GM12878 (cell line): ENCODE measurements at regions not wholly inside any gene's neighbourhood (a gene's known extent, or its start where the extent isn't known, plus 50 kb on each side); places are given as distances from the start of the nearest gene placed in this dataset.

ENCODE experiments used
- ATAC-seq: fragments of 200-7000 bp; cut with Tn5 transposase; 3 replicates; pipeline ENCODE4 v1.9.1; 2020; ENCODE audit warnings: mild to moderate bottlenecking, moderate library complexity
- BruUV-seq: library from RNA; stranded (reverse); fragments of 400-500 nt; replicated peaks from 2 replicates; lab custom pipeline; 2021; lab: Mats Ljungman, UMichigan
- CTCF ChIA-PET: fragments of 300-600 bp; sonication (Branson Sonifier 250); formaldehyde crosslinking; extraction: SDS; loops from one replicate; lab custom pipeline; 2021; ENCODE audit warnings: inconsistent platforms; lab: Yijun Ruan, JAX
- POLR2A ChIA-PET: fragments of 350-600 bp; formaldehyde crosslinking; extraction: SDS; loops from one replicate; lab custom pipeline; 2021; ENCODE audit warnings: inconsistent platforms; lab: Charles Lee
- RAD21 ChIA-PET: fragments of 300-600 bp; sonication (Branson Sonifier 250); formaldehyde crosslinking; loops from one replicate; lab custom pipeline; 2023; ENCODE audit warnings: antibody characterized with exemption; ENCODE audit not compliant: unreplicated experiment; lab: Charles Lee
- SMC1A ChIA-PET: fragments of 300-600 bp; sonication (Branson Sonifier 250); formaldehyde crosslinking; loops from one replicate; lab custom pipeline; 2023; ENCODE audit not compliant: unreplicated experiment, uncharacterized antibody; lab: Charles Lee
- DNase-seq: peaks from one replicate; pipeline ENCODE4 v3.0.0-alpha.2; 2011; ENCODE audit warnings: low read depth, low spot score
- FAIRE-seq: peaks from 3 replicates; lab custom pipeline; 2011; peaks lifted over from hg19 to GRCh38; lab: Jason Lieb, UNC
- H2AFZ ChIP-seq: 2 replicates; pipeline ENCODE4 v1.6.0; 2011; ENCODE audit warnings: low read depth, low read length, control low read depth; ENCODE audit not compliant: control insufficient read depth
- H3K27ac ChIP-seq: 2 replicates; pipeline ENCODE4 v1.5.1; 2011; ENCODE audit warnings: control low read depth; ENCODE audit not compliant: control insufficient read depth, insufficient read depth
- H3K27me3 ChIP-seq, 2 experiments: replicated peaks in 1 of 2; 2 replicates each; pipeline versions ENCODE4 v1.6.0 to v1.6.1; 2011; ENCODE audit warnings: low read length in 1 of 2; ENCODE audit not compliant: control insufficient read depth in 2 of 2, insufficient read depth in 2 of 2
- H3K36me3 ChIP-seq, 2 experiments: 2 replicates each; pipeline ENCODE4 v1.5.1; 2011; ENCODE audit warnings: low read length in 1 of 2; ENCODE audit not compliant: control insufficient read depth in 2 of 2, insufficient read depth in 2 of 2
- H3K4me1 ChIP-seq: 2 replicates; pipeline ENCODE4 v1.6.1; 2011; ENCODE audit warnings: mild to moderate bottlenecking, low read length, moderate library complexity, mixed read lengths; ENCODE audit not compliant: control insufficient read depth, insufficient read depth
- H3K4me2 ChIP-seq: 2 replicates; pipeline ENCODE4 v1.6.0; 2011; ENCODE audit warnings: control low read depth; ENCODE audit not compliant: control insufficient read depth, insufficient read depth
- H3K4me3 ChIP-seq: fragments of 200-600 bp; sonication (generic); 2 replicates; pipeline ENCODE4 v1.5.1; 2016
- H3K79me2 ChIP-seq: 2 replicates; pipeline ENCODE4 v1.6.0; 2011; ENCODE audit warnings: low read length; ENCODE audit not compliant: control insufficient read depth, insufficient read depth
- H3K9ac ChIP-seq: 2 replicates; pipeline ENCODE4 v1.8.0; 2011; ENCODE audit warnings: low read length, control low read depth, mixed read lengths; ENCODE audit not compliant: control insufficient read depth, insufficient read depth
- H3K9me3 ChIP-seq: replicated peaks from 3 replicates; pipeline ENCODE4 v1.5.1; 2011; ENCODE audit warnings: mild to moderate bottlenecking, low read length; ENCODE audit not compliant: control insufficient read depth, insufficient read depth
- H4K20me1 ChIP-seq: 2 replicates; pipeline ENCODE4 v1.6.0; 2011; ENCODE audit not compliant: control insufficient read depth, insufficient read depth
- BHLHE40 ChIP-seq, 2 experiments: fragments of 450-650 bp in 1 of 2; IDR thresholded peaks; 2 replicates each; pipeline ENCODE4 v1.6.1; 2011 to 2017; ENCODE audit warnings: low read depth in 2 of 2, borderline replicate concordance in 1 of 2, improper control_type of control experiment in 1 of 2, low read length in 1 of 2, mild to moderate bottlenecking in 1 of 2
- DPF2 ChIP-seq: fragments of 450-650 bp; IDR thresholded peaks from 2 replicates; pipeline ENCODE4 v1.6.1; 2017; ENCODE audit warnings: mild to moderate bottlenecking
- JUNB ChIP-seq: IDR thresholded peaks from 2 replicates; pipeline ENCODE4 v1.6.1; 2016; ENCODE audit warnings: antibody characterized with exemption, mild to moderate bottlenecking
- KDM1A ChIP-seq: fragments of 200-600 bp; sonication (generic); IDR thresholded peaks from 2 replicates; pipeline ENCODE4 v1.6.1; 2016; ENCODE audit warnings: borderline replicate concordance
- KLF5 ChIP-seq: fragments of 450-650 bp; IDR thresholded peaks from 2 replicates; pipeline ENCODE4 v1.6.1; 2014; ENCODE audit warnings: mild to moderate bottlenecking; ENCODE audit not compliant: partially characterized antibody
- MEF2B ChIP-seq: fragments of 450-650 bp; IDR thresholded peaks from 2 replicates; pipeline ENCODE4 v1.6.1; 2018; ENCODE audit warnings: mild to moderate bottlenecking, moderate library complexity; ENCODE audit not compliant: partially characterized antibody, poor library complexity, severe bottlenecking
- RUNX3 ChIP-seq: IDR thresholded peaks from 2 replicates; pipeline ENCODE4 v1.6.1; 2012; ENCODE audit warnings: low read length, inconsistent platforms
- SMAD5 ChIP-seq: IDR thresholded peaks from 2 replicates; pipeline ENCODE4 v1.6.1; 2016; ENCODE audit warnings: antibody characterized with exemption, low read depth
- YY1 ChIP-seq: IDR thresholded peaks from 2 replicates; pipeline ENCODE4 v1.6.1; 2011; ENCODE audit warnings: low read depth, mild to moderate bottlenecking, low read length
- WGBS: methylation state at CpG from one replicate; pipeline ENCODE4 v1.1.6; 2016; ENCODE audit warnings: low lambda C conversion rate; ENCODE audit not compliant: insufficient replicate concordance, insufficient coverage; ENCODE audit errors: missing lambda C conversion rate; 5-methylcytosine and 5-hydroxymethylcytosine counted together
- in situ Hi-C: fragments of 300-500 bp; cut with MboI; formaldehyde crosslinking; loops from 9 replicates; pipeline ENCODE4 v1.14.3; 2018; ENCODE audit warnings: mixed read lengths
- intact Hi-C: fragments of 100-400 bp; cut with micrococcal nuclease; formaldehyde crosslinking; loops from one replicate; pipeline ENCODE4 v1.14.2; 2022; ENCODE audit not compliant: unreplicated experiment
- TF ChIP-seq, protein P1 (sequence below): fragments of 450-650 bp; conservative IDR thresholded peaks from 2 replicates; pipeline ENCODE4 v1.6.1; 2017; ENCODE audit warnings: mild to moderate bottlenecking, moderate library complexity
- TF ChIP-seq, protein P2 (sequence below): IDR thresholded peaks from 2 replicates; pipeline ENCODE4 v1.6.1; 2012; ENCODE audit warnings: low read depth, low read length, improper control_type of control experiment

DNA sequence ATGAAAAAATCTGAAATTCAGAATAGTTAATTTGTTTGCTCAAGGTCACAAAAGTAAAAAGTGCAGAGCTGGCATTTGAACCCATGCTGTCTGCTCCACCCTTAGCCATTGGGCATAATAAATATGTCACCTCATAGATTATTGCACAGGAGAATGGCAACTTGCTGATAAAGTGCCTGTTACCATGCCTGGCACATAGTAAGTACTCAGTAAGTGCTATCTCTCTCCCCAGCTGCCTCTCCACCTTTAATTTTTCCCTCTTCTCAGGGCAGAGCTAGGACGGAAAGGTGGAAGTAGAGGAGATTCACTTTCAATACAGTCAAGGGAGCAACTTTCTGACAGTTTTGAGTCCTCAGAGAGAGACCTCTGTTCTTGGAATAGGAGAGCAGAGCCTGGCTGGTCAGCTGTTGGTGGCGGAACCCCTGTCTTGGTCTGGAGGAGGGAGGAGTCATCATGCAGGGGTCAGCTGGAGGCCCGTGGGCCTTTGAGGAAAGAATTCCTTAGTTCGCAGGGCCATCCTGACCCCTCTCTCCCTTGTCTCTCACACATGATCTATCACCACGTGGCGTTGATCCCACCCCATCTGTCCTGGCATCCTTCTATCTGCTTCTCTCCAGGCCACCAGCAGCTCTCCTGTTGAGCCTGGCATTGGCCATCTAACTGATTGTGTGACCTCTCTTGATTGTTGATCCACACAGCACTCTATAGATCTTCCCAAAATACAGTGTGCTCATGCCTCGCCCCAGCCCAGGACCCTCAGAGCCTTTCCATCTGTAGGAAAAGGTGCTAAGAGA lies 149.3 kb downstream of the RPLP1 start:
- 19% methylated on average over 7 of the region's 7 CpGs for WGBS
- Histone ChIP-seq H3K9ac (no peak overlapping the region), H3K4me1 (no peaks in the 10 kb centered on the region), H4K20me1 (no peaks in the 10 kb centered on the region), H3K79me2 (no peaks in the 10 kb centered on the region), H3K4me3 (no peak overlapping the region), H3K36me3 (no peaks in the 10 kb centered on the region), H3K9me3 (no peaks in the 10 kb centered on the region), H3K4me2 (no peak overlapping the region), H2AFZ (no peak overlapping the region), H3K27ac (no peak overlapping the region), H3K27me3 (peaks cover 4 to 5% of the 10 kb centered on the region in 2 experiments; a peak in 2 of 4 replicates)
- ChIA-PET RAD21 (interaction anchor here (1.8 kb wide), 1 partner anchor 26 kb away, joined by 4 read pairs; no protein-coding TSS in a partner anchor), SMC1A (interaction anchor here (1.8 kb wide), 1 partner anchor 262 kb away, joined by 3 read pairs; no protein-coding TSS in a partner anchor), POLR2A (no interaction called here), CTCF (no interaction called here)
- ATAC-seq = no peak
- TF ChIP-seq DPF2 (no peak), RUNX3 (no peak), KLF5 (no peak), JUNB (no peak), BHLHE40 (IDR thresholded peaks at IDR 0.05; ENCODE audit: borderline replicate concordance in 1 of 2, low read depth in 2 of 2, low read length in 1 of 2) (no peak), YY1 (no peak), KDM1A (no peak), MEF2B (no peak), SMAD5 (no peak)
- TF ChIP-seq, protein P1, sequence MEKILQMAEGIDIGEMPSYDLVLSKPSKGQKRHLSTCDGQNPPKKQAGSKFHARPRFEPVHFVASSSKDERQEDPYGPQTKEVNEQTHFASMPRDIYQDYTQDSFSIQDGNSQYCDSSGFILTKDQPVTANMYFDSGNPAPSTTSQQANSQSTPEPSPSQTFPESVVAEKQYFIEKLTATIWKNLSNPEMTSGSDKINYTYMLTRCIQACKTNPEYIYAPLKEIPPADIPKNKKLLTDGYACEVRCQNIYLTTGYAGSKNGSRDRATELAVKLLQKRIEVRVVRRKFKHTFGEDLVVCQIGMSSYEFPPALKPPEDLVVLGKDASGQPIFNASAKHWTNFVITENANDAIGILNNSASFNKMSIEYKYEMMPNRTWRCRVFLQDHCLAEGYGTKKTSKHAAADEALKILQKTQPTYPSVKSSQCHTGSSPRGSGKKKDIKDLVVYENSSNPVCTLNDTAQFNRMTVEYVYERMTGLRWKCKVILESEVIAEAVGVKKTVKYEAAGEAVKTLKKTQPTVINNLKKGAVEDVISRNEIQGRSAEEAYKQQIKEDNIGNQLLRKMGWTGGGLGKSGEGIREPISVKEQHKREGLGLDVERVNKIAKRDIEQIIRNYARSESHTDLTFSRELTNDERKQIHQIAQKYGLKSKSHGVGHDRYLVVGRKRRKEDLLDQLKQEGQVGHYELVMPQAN = no peak
- TF ChIP-seq, protein P2, sequence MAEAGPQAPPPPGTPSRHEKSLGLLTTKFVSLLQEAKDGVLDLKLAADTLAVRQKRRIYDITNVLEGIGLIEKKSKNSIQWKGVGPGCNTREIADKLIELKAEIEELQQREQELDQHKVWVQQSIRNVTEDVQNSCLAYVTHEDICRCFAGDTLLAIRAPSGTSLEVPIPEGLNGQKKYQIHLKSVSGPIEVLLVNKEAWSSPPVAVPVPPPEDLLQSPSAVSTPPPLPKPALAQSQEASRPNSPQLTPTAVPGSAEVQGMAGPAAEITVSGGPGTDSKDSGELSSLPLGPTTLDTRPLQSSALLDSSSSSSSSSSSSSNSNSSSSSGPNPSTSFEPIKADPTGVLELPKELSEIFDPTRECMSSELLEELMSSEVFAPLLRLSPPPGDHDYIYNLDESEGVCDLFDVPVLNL = no peak
- BruUV-seq = no TSS peak
- intact Hi-C loops (no loop called here), in situ Hi-C loops (no loop called here)
- no peak for DNase-seq
- no peak for FAIRE-seq
